Loucy (cell line): ENCODE measurements at regions not wholly inside any gene's neighbourhood (a gene's known extent, or its start where the extent isn't known, plus 50 kb on each side); places are given as distances from the start of the nearest gene placed in this dataset.
"Not testable (repeated sequence)": the region's sequence is repeated elsewhere in the genome, so short reads cannot be mapped to it uniquely, and the experiment has no call there.

Experiments
- H2AFZ ChIP-seq: fragments of 200-600 bp; sonication (generic); 2 replicates; pipeline ENCODE4 v1.6.0; 2016; ENCODE audit warnings: antibody characterized with exemption, mild to moderate bottlenecking, low read length, moderate library complexity
- H3F3A ChIP-seq: fragments of 200-600 bp; 2 replicates; pipeline ENCODE4 v1.6.0; 2016; ENCODE audit warnings: antibody characterized with exemption, low read depth, mild to moderate bottlenecking
- H3K27me3 ChIP-seq: fragments of 200-600 bp; sonication (generic); 2 replicates; pipeline ENCODE4 v1.6.1; 2014; ENCODE audit warnings: low read length, mild to moderate bottlenecking; ENCODE audit not compliant: insufficient read depth, poor library complexity, severe bottlenecking
- H3K36me3 ChIP-seq: fragments of 200-600 bp; sonication (generic); 2 replicates; pipeline ENCODE4 v1.6.1; 2016; ENCODE audit warnings: low read length; ENCODE audit not compliant: insufficient read depth
- H3K4me1 ChIP-seq: fragments of 200-600 bp; sonication (generic); 2 replicates; pipeline ENCODE4 v1.5.1; 2014; ENCODE audit warnings: low read length, mild to moderate bottlenecking; ENCODE audit not compliant: insufficient read depth, poor library complexity, severe bottlenecking
- H3K4me2 ChIP-seq: fragments of 200-600 bp; sonication (generic); 2 replicates; pipeline ENCODE4 v1.6.0; 2014; ENCODE audit warnings: antibody characterized with exemption, low read length, low read depth, mild to moderate bottlenecking; ENCODE audit not compliant: poor library complexity, severe bottlenecking
- H3K4me3 ChIP-seq: fragments of 200-600 bp; sonication (generic); 2 replicates; pipeline ENCODE4 v1.5.1; 2014; ENCODE audit warnings: low read length, mild to moderate bottlenecking, mixed read lengths; ENCODE audit not compliant: poor library complexity, severe bottlenecking
- H3K79me2 ChIP-seq: fragments of 200-600 bp; sonication (generic); 2 replicates; pipeline ENCODE4 v1.6.1; 2014; ENCODE audit warnings: low read length; ENCODE audit not compliant: insufficient read depth
- H3K9ac ChIP-seq: fragments of 200-600 bp; sonication (generic); 2 replicates; pipeline ENCODE4 v1.6.0; 2014; ENCODE audit warnings: mild to moderate bottlenecking, low read depth, low read length, moderate library complexity; ENCODE audit not compliant: poor library complexity, severe bottlenecking
- H3K9me2 ChIP-seq: fragments of 200-600 bp; sonication (generic); replicated peaks from 2 replicates; pipeline ENCODE4 v1.6.1; 2016; ENCODE audit warnings: low read depth, low read length, mixed read lengths
- H3K9me3 ChIP-seq: fragments of 200-600 bp; sonication (generic); 2 replicates; pipeline ENCODE4 v1.6.1; 2014; ENCODE audit warnings: mild to moderate bottlenecking, antibody characterized with exemption, low read length, low read depth; ENCODE audit not compliant: insufficient read depth
- H4K20me1 ChIP-seq: fragments of 200-600 bp; sonication (generic); 2 replicates; pipeline ENCODE4 v1.6.0; 2014; ENCODE audit warnings: antibody characterized with exemption, low read length, mild to moderate bottlenecking; ENCODE audit not compliant: insufficient read depth, poor library complexity, severe bottlenecking

DNA sequence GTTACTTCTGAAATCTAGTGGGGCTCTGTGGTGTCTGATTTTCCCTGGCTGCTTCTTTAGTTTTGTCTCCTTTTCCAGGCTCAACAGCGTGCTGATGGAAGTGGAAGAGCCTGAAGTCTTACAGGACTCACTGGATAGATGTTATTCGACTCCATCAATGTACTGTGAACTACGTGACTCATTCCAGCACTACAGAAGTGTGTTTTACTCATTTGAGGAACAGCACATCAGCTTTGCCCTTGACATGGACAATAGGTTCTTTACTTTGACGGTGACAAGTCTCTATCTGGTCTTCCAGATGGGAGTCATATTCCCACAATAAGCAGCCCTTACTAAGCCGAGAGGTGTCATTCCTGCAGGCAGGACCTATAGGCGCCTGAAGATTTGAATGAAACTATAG lies 51.1 kb downstream of the NBPF8 start:
- H3K9me3 ChIP-seq, H3K4me3 ChIP-seq, H3K79me2 ChIP-seq, H3K4me1 ChIP-seq, H4K20me1 ChIP-seq, H3K4me2 ChIP-seq, H3K27me3 ChIP-seq, H3K9ac ChIP-seq, H3K36me3 ChIP-seq, H2AFZ ChIP-seq, H3F3A ChIP-seq, H3K9me2 ChIP-seq: not testable (repeated sequence)

DNA sequence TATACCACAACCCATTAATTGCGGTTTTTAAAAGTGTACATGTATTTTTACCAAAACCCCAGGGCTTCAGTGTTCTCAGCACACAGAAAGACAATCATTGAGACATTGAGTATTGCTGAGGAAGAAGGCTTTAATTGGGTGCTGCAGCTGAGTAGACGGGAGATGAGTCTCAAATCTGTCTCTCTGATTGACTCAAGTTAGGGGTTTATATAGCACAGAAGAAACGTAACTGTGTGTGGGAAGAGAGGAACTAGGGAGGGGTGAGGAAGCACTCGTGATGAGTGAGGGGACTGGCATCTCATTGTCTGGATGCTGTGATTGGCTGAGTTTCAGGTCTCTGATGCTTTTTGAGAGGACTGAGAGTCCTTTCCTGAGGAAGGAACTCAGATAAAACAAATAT lies 62.8 kb downstream of the NBPF8 start:
- not testable (repeated sequence) for H3K4me1 ChIP-seq, H2AFZ ChIP-seq, H3F3A ChIP-seq, H3K4me2 ChIP-seq, H4K20me1 ChIP-seq, H3K9me3 ChIP-seq, H3K79me2 ChIP-seq, H3K9me2 ChIP-seq, H3K27me3 ChIP-seq, H3K9ac ChIP-seq, H3K36me3 ChIP-seq, H3K4me3 ChIP-seq

DNA sequence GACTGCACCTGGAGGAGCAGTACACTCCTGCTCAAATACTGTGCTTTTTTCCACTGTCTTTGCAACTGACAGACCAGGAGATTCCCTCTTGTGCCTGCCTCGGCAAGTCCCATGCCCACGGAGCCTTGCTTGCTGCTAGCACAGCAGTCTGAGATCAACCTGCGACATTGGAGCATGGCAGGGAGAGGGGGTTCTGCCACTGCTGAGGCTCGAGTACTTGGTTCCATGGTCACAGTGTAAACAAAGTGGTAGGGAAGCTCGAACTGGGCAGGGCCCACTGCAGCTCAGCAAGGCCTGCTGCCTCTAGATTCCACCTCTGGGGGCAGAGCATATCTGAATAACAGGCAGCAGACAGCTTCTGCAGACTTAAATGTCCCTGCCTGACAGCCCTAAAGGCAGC lies 63.6 kb downstream of the NBPF8 start:
- not testable (repeated sequence) for H3K4me1 ChIP-seq, H3K9ac ChIP-seq, H3K36me3 ChIP-seq, H3K79me2 ChIP-seq, H3K9me2 ChIP-seq, H4K20me1 ChIP-seq, H3K4me3 ChIP-seq, H3K9me3 ChIP-seq, H3K4me2 ChIP-seq, H3K27me3 ChIP-seq, H2AFZ ChIP-seq, H3F3A ChIP-seq

DNA sequence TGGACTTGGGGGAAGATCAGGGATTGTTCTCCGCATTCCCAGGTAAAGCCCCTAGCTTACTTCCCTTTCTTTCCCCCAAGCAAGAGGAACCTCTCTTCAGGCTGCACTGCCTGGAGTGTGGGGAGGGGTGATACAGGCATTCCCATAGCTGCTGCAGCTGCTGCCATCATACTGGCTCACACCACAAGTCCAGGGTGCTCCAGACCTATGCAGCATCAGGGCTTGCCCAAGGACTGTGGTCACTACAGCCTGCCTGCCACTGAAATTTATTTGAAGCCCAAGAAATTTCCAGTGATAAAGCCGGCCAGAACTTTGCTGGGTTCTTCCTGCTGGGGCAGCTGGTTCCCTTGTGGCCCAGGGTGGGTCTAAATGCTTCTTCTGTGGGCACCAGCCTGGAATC lies 72.7 kb downstream of the NBPF8 start:
- not testable (repeated sequence) for H3K4me1 ChIP-seq, H3K9me2 ChIP-seq, H3F3A ChIP-seq, H4K20me1 ChIP-seq, H3K27me3 ChIP-seq, H3K9me3 ChIP-seq, H3K4me3 ChIP-seq, H3K4me2 ChIP-seq, H2AFZ ChIP-seq, H3K79me2 ChIP-seq, H3K36me3 ChIP-seq, H3K9ac ChIP-seq

DNA sequence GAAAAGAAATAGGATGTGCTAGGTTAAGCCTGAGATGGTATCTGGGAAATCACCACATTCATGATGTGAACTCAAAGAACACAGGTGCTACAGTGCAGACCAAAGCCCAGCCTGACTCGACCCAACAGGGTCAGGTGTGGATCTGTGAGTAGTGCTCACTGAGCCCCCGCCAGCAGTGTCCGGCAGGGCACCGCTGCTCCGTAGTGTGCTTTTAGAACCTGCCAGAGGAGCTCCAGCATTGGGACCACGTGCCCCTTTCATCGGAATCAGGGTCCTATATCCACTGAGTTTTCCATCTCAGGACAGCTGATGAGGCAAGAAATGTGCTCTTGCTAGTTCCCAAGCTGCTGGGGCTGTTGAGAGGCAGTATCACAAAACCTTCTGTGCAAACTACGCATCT lies 74.4 kb downstream of the NBPF8 start:
- not testable (repeated sequence) for H3K9ac ChIP-seq, H3K4me1 ChIP-seq, H3K9me3 ChIP-seq, H3F3A ChIP-seq, H3K4me2 ChIP-seq, H3K79me2 ChIP-seq, H2AFZ ChIP-seq, H3K9me2 ChIP-seq, H3K27me3 ChIP-seq, H4K20me1 ChIP-seq, H3K4me3 ChIP-seq, H3K36me3 ChIP-seq

DNA sequence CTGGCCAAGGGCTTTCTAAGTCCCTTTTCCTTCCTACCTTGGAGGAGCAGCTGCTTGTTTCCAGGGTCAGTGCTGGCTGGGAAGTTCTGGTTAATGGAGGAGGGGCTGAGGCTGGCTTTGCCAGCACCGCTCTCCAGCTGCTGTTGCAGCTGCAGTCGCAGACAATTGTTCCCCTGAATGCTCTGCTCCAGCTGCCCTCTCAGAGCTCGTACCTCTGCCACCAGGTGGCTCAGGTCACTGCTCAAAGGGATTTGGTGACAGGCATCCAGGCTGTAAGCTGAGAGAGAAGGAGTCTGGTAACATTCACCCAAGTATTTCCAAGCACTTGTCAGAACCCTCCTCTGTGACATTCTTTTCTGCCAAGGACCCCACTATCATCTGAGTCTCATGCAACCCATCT lies 82.3 kb downstream of the NBPF8 start:
- H3K4me3 ChIP-seq, H4K20me1 ChIP-seq, H3K79me2 ChIP-seq, H3K9me2 ChIP-seq, H3K9ac ChIP-seq, H2AFZ ChIP-seq, H3K4me1 ChIP-seq, H3K36me3 ChIP-seq, H3F3A ChIP-seq, H3K4me2 ChIP-seq, H3K27me3 ChIP-seq, H3K9me3 ChIP-seq: not testable (repeated sequence)

DNA sequence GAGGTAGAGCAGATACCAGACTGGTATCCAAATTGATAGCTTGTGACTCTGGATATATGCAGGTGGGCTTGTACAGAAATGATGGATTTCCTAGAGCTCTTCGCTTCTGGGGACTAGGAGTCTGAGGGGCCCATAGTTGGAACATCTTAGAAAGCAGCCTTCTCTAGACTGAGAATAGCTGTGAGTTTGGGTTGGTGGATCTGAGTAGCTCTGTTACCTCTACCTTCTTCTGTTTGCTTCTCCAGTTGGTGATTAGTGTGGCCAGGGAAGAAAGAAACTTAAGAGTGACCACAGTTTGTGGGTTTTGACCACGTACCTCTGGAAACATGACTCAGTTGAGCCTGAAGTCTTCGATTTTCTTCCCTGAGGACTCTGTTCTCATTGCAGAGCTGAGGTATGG lies 88.4 kb downstream of the NBPF8 start:
- not testable (repeated sequence) for H2AFZ ChIP-seq, H3K4me3 ChIP-seq, H3K27me3 ChIP-seq, H3K4me2 ChIP-seq, H3K9me3 ChIP-seq, H3K9me2 ChIP-seq, H3K36me3 ChIP-seq, H3F3A ChIP-seq, H3K79me2 ChIP-seq, H4K20me1 ChIP-seq, H3K4me1 ChIP-seq, H3K9ac ChIP-seq

DNA sequence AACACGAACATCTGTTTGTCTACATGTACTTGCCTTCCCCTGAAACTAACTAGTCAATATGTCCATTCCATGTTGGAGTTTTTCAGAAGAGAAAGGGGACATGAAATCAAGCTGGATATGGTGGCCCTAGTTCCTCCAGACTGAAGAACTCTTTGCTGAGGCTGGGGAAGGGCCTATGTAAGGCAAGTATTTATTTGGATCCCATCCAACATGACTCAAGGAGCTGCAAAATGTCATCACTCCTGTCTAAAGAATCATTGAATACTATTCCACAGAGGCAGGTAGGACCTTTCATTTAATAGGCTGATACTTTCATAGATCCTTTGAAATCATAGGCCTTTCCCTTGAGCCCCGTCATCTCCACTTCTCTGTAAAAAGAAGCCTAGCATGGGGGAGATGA lies 91.5 kb downstream of the NBPF8 start:
- H2AFZ ChIP-seq, H3K4me2 ChIP-seq, H3K9ac ChIP-seq, H3K79me2 ChIP-seq, H3K36me3 ChIP-seq, H3K4me3 ChIP-seq, H4K20me1 ChIP-seq, H3K9me3 ChIP-seq, H3K9me2 ChIP-seq, H3K4me1 ChIP-seq, H3F3A ChIP-seq, H3K27me3 ChIP-seq: not testable (repeated sequence)
